SK-N-SH (cell line): ENCODE measurements at regions not wholly inside any gene's neighbourhood (a gene's known extent, or its start where the extent isn't known, plus 50 kb on each side); places are given as distances from the start of the nearest gene placed in this dataset.

Experiments
- CTCF ChIA-PET: fragments of 300-600, 350-600 bp; formaldehyde crosslinking; extraction: SDS; loops from one replicate; lab custom pipeline; 2021; lab: Yijun Ruan, JAX
- POLR2A ChIA-PET: fragments of 350-600 bp; sonication (Branson Sonifier 250); formaldehyde crosslinking; extraction: SDS; loops from one replicate; lab custom pipeline; 2020; ENCODE audit warnings: antibody characterized with exemption, inconsistent platforms; lab: Yijun Ruan, JAX
- DNase-seq: peaks from one replicate; pipeline ENCODE4 v3.0.0; 2012
- H2AFZ ChIP-seq: fragments of 200-600 bp; sonication (generic); 2 replicates; pipeline ENCODE4 v1.8.1; 2016; ENCODE audit warnings: antibody characterized with exemption, mild to moderate bottlenecking, low read depth
- H3F3A ChIP-seq: fragments of 200-600 bp; sonication (generic); replicated peaks from 2 replicates; pipeline ENCODE3; 2016; ENCODE audit warnings: antibody characterized with exemption, mild to moderate bottlenecking; ENCODE audit not compliant: insufficient read depth
- H3K27ac ChIP-seq, 2 experiments: fragments of 200-500 bp in 1 of 2; fragments of 200-600 bp in 1 of 2; sonication (Bioruptor generic) in 1 of 2; sonication (generic), shearing (Covaris generic) in 1 of 2; 2 replicates each; pipeline versions ENCODE4 v1.5.1 to v1.6.1; 2014 to 2016; ENCODE audit warnings: low read depth in 2 of 2, inconsistent platforms in 1 of 2, low read length in 1 of 2, mild to moderate bottlenecking in 1 of 2, mixed read lengths in 1 of 2
- H3K27me3 ChIP-seq: fragments of 200-600 bp; sonication (generic), shearing (Covaris generic); 2 replicates; pipeline ENCODE4 v1.6.1; 2016; ENCODE audit warnings: mixed run types; ENCODE audit not compliant: insufficient read depth
- H3K36me3 ChIP-seq, 2 experiments: fragments of 200-500 bp in 1 of 2; fragments of 200-600 bp in 1 of 2; sonication (Bioruptor generic) in 1 of 2; sonication (generic) in 1 of 2; replicated peaks in 1 of 2; 2 replicates each; pipeline versions ENCODE3 to v1.5.1; 2014 to 2016; ENCODE audit warnings: low read length in 1 of 2, mild to moderate bottlenecking in 1 of 2; ENCODE audit not compliant: insufficient read depth in 2 of 2, control insufficient read depth in 1 of 2
- H3K4me1 ChIP-seq, 2 experiments: fragments of 200-500 bp in 1 of 2; fragments of 200-600 bp in 1 of 2; sonication (Bioruptor generic) in 1 of 2; sonication (generic), shearing (Covaris generic) in 1 of 2; 2 replicates each; pipeline versions ENCODE4 v1.5.1 to v1.6.1; 2014 to 2016; ENCODE audit warnings: low read depth in 1 of 2, low read length in 1 of 2, mixed run types in 1 of 2; ENCODE audit not compliant: insufficient read depth in 2 of 2, control insufficient read depth in 1 of 2
- H3K4me2 ChIP-seq: fragments of 200-600 bp; sonication (generic), shearing (Covaris generic); 2 replicates; pipeline ENCODE4 v1.6.1; 2017; ENCODE audit warnings: mixed run types
- H3K4me3 ChIP-seq, 2 experiments: fragments of 200-500 bp in 1 of 2; fragments of 200-600 bp in 1 of 2; sonication (Bioruptor generic) in 1 of 2; sonication (generic), shearing (Covaris generic) in 1 of 2; 2 replicates each; pipeline versions ENCODE4 v1.5.1 to v1.8.1; 2014 to 2016; ENCODE audit warnings: low read depth in 2 of 2, inconsistent platforms in 1 of 2, low read length in 1 of 2, mild to moderate bottlenecking in 1 of 2, mixed read lengths in 1 of 2, moderate library complexity in 1 of 2
- H3K79me2 ChIP-seq: fragments of 200-600 bp; sonication (generic); 2 replicates; pipeline ENCODE4 v1.8.1; 2017; ENCODE audit warnings: mild to moderate bottlenecking; ENCODE audit not compliant: insufficient read depth
- H3K9ac ChIP-seq: fragments of 200-600 bp; sonication (generic); 2 replicates; pipeline ENCODE4 v1.6.1; 2017; ENCODE audit warnings: mixed run types
- H3K9me2 ChIP-seq: fragments of 200-600 bp; sonication (generic); 2 replicates; pipeline ENCODE4 v1.6.1; 2017; ENCODE audit warnings: mixed run types
- H3K9me3 ChIP-seq: fragments of 200-600 bp; sonication (generic); 2 replicates; pipeline ENCODE4 v1.6.1; 2017; ENCODE audit warnings: mixed run types, mild to moderate bottlenecking, moderate library complexity
- H4K20me1 ChIP-seq: fragments of 200-600 bp; sonication (generic); 2 replicates; pipeline ENCODE4 v1.6.1; 2017; ENCODE audit warnings: mild to moderate bottlenecking, mixed run types; ENCODE audit not compliant: insufficient read depth
- ELF1 ChIP-seq: IDR thresholded peaks from 2 replicates; pipeline ENCODE4 v1.4.0; 2012
- EP300 ChIP-seq, 2 experiments: IDR thresholded peaks; 2 replicates each; pipeline versions ENCODE4 v1.4.0 to v1.6.1; 2012; ENCODE audit warnings: borderline replicate concordance in 1 of 2, low read depth in 1 of 2, low read length in 1 of 2
- EZH2phosphoT487 ChIP-seq: fragments of 200-600 bp; sonication (generic); IDR thresholded peaks from 2 replicates; pipeline ENCODE4 v1.6.1; 2017; ENCODE audit warnings: low read depth, mixed run types, mild to moderate bottlenecking, antibody characterized with exemption, moderate library complexity, borderline replicate concordance
- FOSL2 ChIP-seq: IDR thresholded peaks from 2 replicates; pipeline ENCODE4 v1.4.0; 2012; ENCODE audit warnings: low read depth, mild to moderate bottlenecking, moderate library complexity, borderline replicate concordance
- FOXM1 ChIP-seq: IDR thresholded peaks from 2 replicates; pipeline ENCODE4 v1.4.0; 2012; ENCODE audit warnings: low read depth, mild to moderate bottlenecking
- GATA2 ChIP-seq: sonication (generic); formaldehyde crosslinking; IDR thresholded peaks from 2 replicates; pipeline ENCODE4 v1.5.0; 2020; ENCODE audit warnings: mild to moderate bottlenecking, missing genetic modification reagents
- IRF3 ChIP-seq: fragments of 150-350 bp; IDR thresholded peaks from 2 replicates; pipeline ENCODE4 v1.6.1; 2016; ENCODE audit warnings: mild to moderate bottlenecking, low read depth, low read length
- JUND ChIP-seq: IDR thresholded peaks from 2 replicates; pipeline ENCODE4 v1.4.0; 2012
- NFIC ChIP-seq: IDR thresholded peaks from 2 replicates; pipeline ENCODE4 v1.4.0; 2012; ENCODE audit warnings: borderline replicate concordance
- RAD21 ChIP-seq: IDR thresholded peaks from 2 replicates; pipeline ENCODE4 v1.6.1; 2012; ENCODE audit warnings: mild to moderate bottlenecking, low read length
- RCOR1 ChIP-seq: fragments of 150-350 bp; IDR thresholded peaks from 2 replicates; pipeline ENCODE4 v1.6.1; 2017; ENCODE audit warnings: antibody characterized with exemption, low read length
- REST ChIP-seq: IDR thresholded peaks from 2 replicates; pipeline ENCODE4 v1.6.1; 2012; ENCODE audit warnings: mild to moderate bottlenecking, low read depth, low read length, moderate library complexity
- RFX5 ChIP-seq: IDR thresholded peaks from 2 replicates; pipeline ENCODE4 v1.6.1; 2012; ENCODE audit warnings: mild to moderate bottlenecking, improper control_type of control experiment, low read length
- SIN3A ChIP-seq: IDR thresholded peaks from 2 replicates; pipeline ENCODE4 v1.6.1; 2012; ENCODE audit warnings: low read depth, mild to moderate bottlenecking, low read length, moderate library complexity, borderline replicate concordance
- SMC3 ChIP-seq: IDR thresholded peaks from 2 replicates; pipeline ENCODE4 v1.6.1; 2012; ENCODE audit warnings: low read depth, low read length, improper control_type of control experiment
- TAF1 ChIP-seq: IDR thresholded peaks from 2 replicates; pipeline ENCODE4 v1.6.1; 2012; ENCODE audit warnings: low read depth, mild to moderate bottlenecking, low read length, moderate library complexity, borderline replicate concordance
- TCF12 ChIP-seq: IDR thresholded peaks from 2 replicates; pipeline ENCODE4 v1.4.0; 2012
- TEAD4 ChIP-seq: IDR thresholded peaks from 2 replicates; pipeline ENCODE4 v1.4.0; 2012; ENCODE audit warnings: mild to moderate bottlenecking, borderline replicate concordance; ENCODE audit not compliant: insufficient read depth
- USF2 ChIP-seq: fragments of 150-350 bp; IDR thresholded peaks from 2 replicates; pipeline ENCODE4 v1.6.1; 2017; ENCODE audit warnings: antibody characterized with exemption, low read length, low read depth, borderline replicate concordance
- YY1 ChIP-seq: IDR thresholded peaks from 2 replicates; pipeline ENCODE4 v1.4.0; 2012; ENCODE audit warnings: low read depth, mild to moderate bottlenecking
- WGBS: methylation state at CpG from one replicate; pipeline ENCODE4 v1.1.6; 2017; ENCODE audit warnings: low lambda C conversion rate; 5-methylcytosine and 5-hydroxymethylcytosine counted together

- TF ChIP-seq USF2 (no peak), ELF1 (no peak), YY1 (no peak), NFIC (no peak), RCOR1 (no peak), FOXM1 (no peak), TCF12 (no peak), EP300 (IDR thresholded peaks at IDR 0.05; ENCODE audit: borderline replicate concordance in 1 of 2, low read depth in 1 of 2, low read length in 1 of 2) (no peak)
- TF ChIP-seq, all 33 proteins: peak for 0
Observed at GRCh38 chr2:173451118-173451517, 96.4 kb downstream of the CDCA7 start (continued).

GRCh38 chr2:173451941-173452340 is 97.3 kb downstream of the CDCA7 start:
- Histone ChIP-seq H3K9me2 (no peaks in the 10 kb centered on the region), H3K27ac (no peak overlapping the region), H3K79me2 (no peaks in the 10 kb centered on the region), H4K20me1 (no peaks in the 10 kb centered on the region), H3F3A (no peaks in the 10 kb centered on the region), H2AFZ (no peak overlapping the region), H3K9ac (no peak overlapping the region), H3K4me2 (no peak overlapping the region), H3K36me3 (no peaks in the 10 kb centered on the region), H3K4me3 (no peak overlapping the region), H3K27me3 (no peaks in the 10 kb centered on the region; the same call in 1 of the 2 replicates), H3K9me3 (no peaks in the 10 kb centered on the region), H3K4me1 (peaks cover 0 to 3% of the 10 kb centered on the region in 2 experiments; a peak in 1 of 4 replicates)
- 77% methylated on average over 4 of the region's 4 CpGs for WGBS
- ChIA-PET CTCF (interaction anchor here (1.0 to 4.8 kb wide), 2 partner anchors 49 to 50 kb away, joined by 5 to 63 read pairs; no protein-coding TSS in a partner anchor), POLR2A (no interaction called here)
- TF ChIP-seq GATA2 (CRISPR knock-in tag) (no peak), SMC3 (no peak), IRF3 (no peak), RFX5 (no peak), EP300 (IDR thresholded peaks at IDR 0.05; ENCODE audit: borderline replicate concordance in 1 of 2, low read depth in 1 of 2, low read length in 1 of 2) (no peak), REST (no peak), EZH2phosphoT487 (no peak), FOSL2 (no peak), TEAD4 (no peak), RCOR1 (no peak), RAD21 (no peak), SIN3A (no peak), JUND (no peak), TAF1 (no peak), YY1 (no peak)
- no peak for DNase-seq
